HCT116 (cell line): ENCODE measurements at regions not wholly inside any gene's neighbourhood (a gene's known extent, or its start where the extent isn't known, plus 50 kb on each side); places are given as distances from the start of the nearest gene placed in this dataset.

Experiments
- ATAC-seq: fragments of 200-7000 bp; cut with Tn5 transposase; 2 replicates; pipeline ENCODE4 v1.9.1; 2020; ENCODE audit warnings: mild to moderate bottlenecking, moderate library complexity
- BruUV-seq: library from RNA; stranded (reverse); fragments of 400-500 nt; replicated peaks from 2 replicates; lab custom pipeline; 2021; lab: Mats Ljungman, UMichigan
- CTCF ChIA-PET: fragments of 300-600 bp; sonication (Branson Sonifier 250); formaldehyde crosslinking; loops from one replicate; lab custom pipeline; 2021; ENCODE audit warnings: antibody characterized with exemption; lab: Charles Lee
- POLR2A ChIA-PET: fragments of 300-600, 350-600 bp; sonication (Branson Sonifier 250); formaldehyde crosslinking; loops from one replicate; lab custom pipeline; 2021; ENCODE audit warnings: antibody characterized with exemption; lab: Charles Lee
- RAD21 ChIA-PET, 2 experiments: fragments of 300-600 bp; sonication (Branson Sonifier 250); formaldehyde crosslinking; loops; one replicate each; lab custom pipeline; 2023; ENCODE audit warnings: low total read pairs in 2 of 2; ENCODE audit not compliant: uncharacterized antibody in 2 of 2, unreplicated experiment in 2 of 2, low non-redundant PET in 1 of 2; lab: Charles Lee
- DNase-seq: peaks from one replicate; pipeline ENCODE4 v3.0.0-alpha.2; 2010; ENCODE audit warnings: low read depth, low spot score
- H2AFZ ChIP-seq: fragments of 200-600 bp; shearing (Covaris generic), sonication (generic); 2 replicates; pipeline ENCODE4 v1.6.1; 2017; ENCODE audit warnings: low read depth, mixed run types, mixed read lengths, antibody characterized with exemption, low read length; ENCODE audit not compliant: poor library complexity, severe bottlenecking
- H3K27ac ChIP-seq: 2 replicates; pipeline ENCODE4 v1.5.1; 2012; ENCODE audit warnings: low read depth, low read length
- H3K27me3 ChIP-seq: fragments of 200-600 bp; sonication (generic); 2 replicates; pipeline ENCODE4 v1.6.1; 2016; ENCODE audit warnings: mixed run types, low read length, mixed read lengths; ENCODE audit not compliant: insufficient read depth
- H3K36me3 ChIP-seq, 2 experiments: fragments of 200-500 bp in 1 of 2; fragments of 200-600 bp in 1 of 2; sonication (Bioruptor generic) in 1 of 2; sonication (generic) in 1 of 2; 2 replicates each; pipeline versions ENCODE4 v1.5.1 to v1.6.1; 2014 to 2016; ENCODE audit warnings: low read length in 2 of 2, inconsistent platforms in 1 of 2, mixed read lengths in 1 of 2, mixed run types in 1 of 2; ENCODE audit not compliant: insufficient read depth in 2 of 2, control insufficient read depth in 1 of 2
- H3K4me1 ChIP-seq, 2 experiments: fragments of 200-600 bp in 1 of 2; sonication (generic) in 1 of 2; 2 replicates each; pipeline versions ENCODE4 v1.5.1 to v1.6.1; 2012 to 2017; ENCODE audit warnings: low read length in 2 of 2, inconsistent platforms in 1 of 2, mild to moderate bottlenecking in 1 of 2, mixed read lengths in 1 of 2, mixed run types in 1 of 2, moderate library complexity in 1 of 2; ENCODE audit not compliant: insufficient read depth in 2 of 2, control insufficient read depth in 1 of 2
- H3K4me2 ChIP-seq: fragments of 200-600 bp; sonication (generic); 2 replicates; pipeline ENCODE4 v1.6.1; 2017; ENCODE audit warnings: mixed run types, low read length, mixed read lengths
- H3K4me3 ChIP-seq, 2 experiments: fragments of 200-600 bp in 1 of 2; sonication (generic) in 1 of 2; replicated peaks in 1 of 2; 2 replicates each; pipeline ENCODE4 v1.5.1; 2011 to 2016; ENCODE audit warnings: low read length in 2 of 2, control low read depth in 1 of 2, low read depth in 1 of 2, mild to moderate bottlenecking in 1 of 2, mixed read lengths in 1 of 2, mixed run types in 1 of 2
- H3K79me2 ChIP-seq: fragments of 200-600 bp; sonication (generic); 2 replicates; pipeline ENCODE4 v1.6.1; 2017; ENCODE audit warnings: mild to moderate bottlenecking, mixed run types, low read length, moderate library complexity, mixed read lengths; ENCODE audit not compliant: insufficient read depth
- H3K9ac ChIP-seq: fragments of 200-600 bp; sonication (generic); 2 replicates; pipeline ENCODE4 v1.6.1; 2016; ENCODE audit warnings: low read length, mixed read lengths
- H3K9me2 ChIP-seq: fragments of 200-600 bp; sonication (generic), shearing (Covaris generic); 2 replicates; pipeline ENCODE4 v1.6.1; 2017; ENCODE audit warnings: mixed run types, mild to moderate bottlenecking, moderate library complexity; ENCODE audit not compliant: insufficient read depth
- H3K9me3 ChIP-seq, 2 experiments: fragments of 200-500 bp in 1 of 2; fragments of 200-600 bp in 1 of 2; sonication (Bioruptor generic) in 1 of 2; sonication (generic) in 1 of 2; 2 replicates each; pipeline ENCODE4 v1.6.1; 2014 to 2017; ENCODE audit warnings: low read length in 2 of 2, mixed read lengths in 2 of 2, inconsistent platforms in 1 of 2, low read depth in 1 of 2, mild to moderate bottlenecking in 1 of 2, mixed run types in 1 of 2, moderate library complexity in 1 of 2; ENCODE audit not compliant: control insufficient read depth in 1 of 2, insufficient read depth in 1 of 2
- H4K20me1 ChIP-seq: fragments of 200-600 bp; sonication (generic), shearing (Covaris generic); 2 replicates; pipeline ENCODE4 v1.6.1; 2017; ENCODE audit warnings: mixed run types, mild to moderate bottlenecking, moderate library complexity; ENCODE audit not compliant: insufficient read depth
- CBX3 ChIP-seq: IDR thresholded peaks from 2 replicates; pipeline ENCODE4 v1.6.1; 2012; ENCODE audit warnings: low read depth
- EGR1 ChIP-seq: IDR thresholded peaks from 2 replicates; pipeline ENCODE4 v1.6.1; 2012; ENCODE audit warnings: low read depth
- EZH2 ChIP-seq: fragments of 200-600 bp; sonication (generic); IDR thresholded peaks from 2 replicates; pipeline ENCODE4 v1.6.1; 2017; ENCODE audit warnings: antibody characterized with exemption, mixed run types
- EZH2phosphoT487 ChIP-seq: fragments of 200-600 bp; IDR thresholded peaks from 2 replicates; pipeline ENCODE4 v1.6.1; 2018; ENCODE audit warnings: antibody characterized with exemption, borderline replicate concordance
- JUND ChIP-seq: IDR thresholded peaks from 2 replicates; pipeline ENCODE4 v1.6.1; 2012
- POLR2A ChIP-seq: IDR thresholded peaks from 2 replicates; pipeline ENCODE4 v1.7.0; 2011; ENCODE audit warnings: borderline replicate concordance; ENCODE audit not compliant: insufficient read depth, insufficient read length; ENCODE audit errors: extremely low read depth
- POLR2AphosphoS5 ChIP-seq: IDR thresholded peaks from 2 replicates; pipeline ENCODE4 v1.6.1; 2011; ENCODE audit warnings: mild to moderate bottlenecking, low read depth, low read length, moderate library complexity
- RAD21 ChIP-seq: IDR thresholded peaks from 2 replicates; pipeline ENCODE4 v1.6.1; 2012; ENCODE audit warnings: low read depth, mild to moderate bottlenecking
- SIN3A ChIP-seq: IDR thresholded peaks from 2 replicates; pipeline ENCODE4 v1.6.1; 2012; ENCODE audit warnings: low read depth
- SP1 ChIP-seq: IDR thresholded peaks from 2 replicates; pipeline ENCODE4 v1.6.1; 2012; ENCODE audit warnings: low read depth
- SRF ChIP-seq: IDR thresholded peaks from 2 replicates; pipeline ENCODE4 v1.6.1; 2012; ENCODE audit warnings: low read depth
- TCF7L2 ChIP-seq: IDR thresholded peaks from 2 replicates; pipeline ENCODE4 v1.7.0; 2011; ENCODE audit warnings: borderline replicate concordance, inconsistent platforms; ENCODE audit not compliant: insufficient read depth, insufficient read length; ENCODE audit errors: extremely low read depth
- YY1 ChIP-seq: IDR thresholded peaks from 2 replicates; pipeline ENCODE4 v1.6.1; 2011; ENCODE audit warnings: low read length, low read depth, moderate library complexity, mild to moderate bottlenecking; ENCODE audit not compliant: insufficient replicate concordance; ENCODE audit errors: extremely low read depth
- ZFX ChIP-seq: fragments of 450-650 bp; IDR thresholded peaks from 2 replicates; pipeline ENCODE4 v1.6.1; 2017
- ZNF274 ChIP-seq: fragments of 200-500 bp; sonication (Bioruptor generic); IDR thresholded peaks from 2 replicates; pipeline ENCODE4 v1.6.1; 2014; ENCODE audit warnings: mild to moderate bottlenecking, low read depth, low read length, inconsistent platforms
- intact Hi-C: fragments of 100-400 bp; cut with micrococcal nuclease; formaldehyde crosslinking; loops from 2 replicates; pipeline ENCODE4 v1.10.0; 2022
- TF ChIP-seq, protein P1 (sequence below): IDR thresholded peaks from 2 replicates; pipeline ENCODE4 v1.6.1; 2012; ENCODE audit warnings: low read depth
- TF ChIP-seq, protein P2 (sequence below): IDR thresholded peaks from 2 replicates; pipeline ENCODE4 v1.6.1; 2012
- TF ChIP-seq, protein P3 (sequence below): IDR thresholded peaks from 2 replicates; pipeline ENCODE4 v1.6.1; 2011; ENCODE audit warnings: mild to moderate bottlenecking, low read length, moderate library complexity; ENCODE audit not compliant: insufficient replicate concordance; ENCODE audit errors: extremely low read depth
- TF ChIP-seq, protein P4 (sequence below), 3 experiments: fragments of 200-600 bp in 1 of 3; sonication (generic) in 1 of 3; IDR thresholded peaks in 2 of 3; conservative IDR thresholded peaks in 1 of 3; 2 replicates each; pipeline ENCODE4 v1.5.1; 2012 to 2017; ENCODE audit warnings: low read depth in 2 of 3, low read length in 2 of 3, antibody characterized with exemption in 1 of 3, borderline replicate concordance in 1 of 3, control low read depth in 1 of 3, mild to moderate bottlenecking in 1 of 3, mixed read lengths in 1 of 3, mixed run types in 1 of 3, moderate library complexity in 1 of 3; ENCODE audit not compliant: insufficient read depth in 1 of 3

DNA sequence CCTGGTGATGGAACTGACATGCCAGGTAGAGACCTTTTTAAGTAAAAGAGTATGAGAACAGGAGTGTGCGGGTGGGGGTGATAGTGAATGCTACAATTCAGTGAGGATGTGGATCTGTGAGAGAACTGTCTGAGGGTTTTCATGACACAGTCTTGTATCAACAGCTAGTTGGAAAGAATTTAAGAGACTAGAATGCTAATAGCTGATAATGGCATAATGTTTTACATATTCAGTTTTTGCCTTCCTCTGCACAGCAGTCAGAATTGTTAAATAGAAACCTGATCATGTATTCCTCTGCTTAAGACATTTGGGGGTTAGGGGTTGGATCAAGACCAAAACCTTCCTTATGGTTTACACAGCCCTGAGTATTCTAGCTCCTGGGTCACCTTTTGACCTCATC is 152.8 kb upstream of the ZRANB2 start:
- H2AFZ ChIP-seq, result no peak overlapping the region
- no peaks in the 10 kb centered on the region for H3K9me2 ChIP-seq
- no peak overlapping the region for H3K4me3 ChIP-seq
- no peak overlapping the region for H3K27ac ChIP-seq
- ATAC-seq (no peak), DNase-seq (no peak)
- no peaks in the 10 kb centered on the region for H3K9me3 ChIP-seq
- ChIA-PET RAD21 (no interaction called here), CTCF (no interaction called here), POLR2A (no interaction called here)
- TF ChIP-seq SRF (no peak), RAD21 (no peak), YY1 (no peak), SP1 (no peak), POLR2AphosphoS5 (no peak), SIN3A (no peak), ZFX (no peak), EZH2phosphoT487 (no peak), JUND (no peak), POLR2A (no peak), CBX3 (no peak), EZH2 (no peak), ZNF274 (no peak), EGR1 (no peak), TCF7L2 (no peak)
- TF ChIP-seq, protein P1, sequence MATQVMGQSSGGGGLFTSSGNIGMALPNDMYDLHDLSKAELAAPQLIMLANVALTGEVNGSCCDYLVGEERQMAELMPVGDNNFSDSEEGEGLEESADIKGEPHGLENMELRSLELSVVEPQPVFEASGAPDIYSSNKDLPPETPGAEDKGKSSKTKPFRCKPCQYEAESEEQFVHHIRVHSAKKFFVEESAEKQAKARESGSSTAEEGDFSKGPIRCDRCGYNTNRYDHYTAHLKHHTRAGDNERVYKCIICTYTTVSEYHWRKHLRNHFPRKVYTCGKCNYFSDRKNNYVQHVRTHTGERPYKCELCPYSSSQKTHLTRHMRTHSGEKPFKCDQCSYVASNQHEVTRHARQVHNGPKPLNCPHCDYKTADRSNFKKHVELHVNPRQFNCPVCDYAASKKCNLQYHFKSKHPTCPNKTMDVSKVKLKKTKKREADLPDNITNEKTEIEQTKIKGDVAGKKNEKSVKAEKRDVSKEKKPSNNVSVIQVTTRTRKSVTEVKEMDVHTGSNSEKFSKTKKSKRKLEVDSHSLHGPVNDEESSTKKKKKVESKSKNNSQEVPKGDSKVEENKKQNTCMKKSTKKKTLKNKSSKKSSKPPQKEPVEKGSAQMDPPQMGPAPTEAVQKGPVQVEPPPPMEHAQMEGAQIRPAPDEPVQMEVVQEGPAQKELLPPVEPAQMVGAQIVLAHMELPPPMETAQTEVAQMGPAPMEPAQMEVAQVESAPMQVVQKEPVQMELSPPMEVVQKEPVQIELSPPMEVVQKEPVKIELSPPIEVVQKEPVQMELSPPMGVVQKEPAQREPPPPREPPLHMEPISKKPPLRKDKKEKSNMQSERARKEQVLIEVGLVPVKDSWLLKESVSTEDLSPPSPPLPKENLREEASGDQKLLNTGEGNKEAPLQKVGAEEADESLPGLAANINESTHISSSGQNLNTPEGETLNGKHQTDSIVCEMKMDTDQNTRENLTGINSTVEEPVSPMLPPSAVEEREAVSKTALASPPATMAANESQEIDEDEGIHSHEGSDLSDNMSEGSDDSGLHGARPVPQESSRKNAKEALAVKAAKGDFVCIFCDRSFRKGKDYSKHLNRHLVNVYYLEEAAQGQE, result no peak
- TF ChIP-seq, protein P2, sequence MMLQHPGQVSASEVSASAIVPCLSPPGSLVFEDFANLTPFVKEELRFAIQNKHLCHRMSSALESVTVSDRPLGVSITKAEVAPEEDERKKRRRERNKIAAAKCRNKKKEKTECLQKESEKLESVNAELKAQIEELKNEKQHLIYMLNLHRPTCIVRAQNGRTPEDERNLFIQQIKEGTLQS, result no peak
- TF ChIP-seq, protein P3, sequence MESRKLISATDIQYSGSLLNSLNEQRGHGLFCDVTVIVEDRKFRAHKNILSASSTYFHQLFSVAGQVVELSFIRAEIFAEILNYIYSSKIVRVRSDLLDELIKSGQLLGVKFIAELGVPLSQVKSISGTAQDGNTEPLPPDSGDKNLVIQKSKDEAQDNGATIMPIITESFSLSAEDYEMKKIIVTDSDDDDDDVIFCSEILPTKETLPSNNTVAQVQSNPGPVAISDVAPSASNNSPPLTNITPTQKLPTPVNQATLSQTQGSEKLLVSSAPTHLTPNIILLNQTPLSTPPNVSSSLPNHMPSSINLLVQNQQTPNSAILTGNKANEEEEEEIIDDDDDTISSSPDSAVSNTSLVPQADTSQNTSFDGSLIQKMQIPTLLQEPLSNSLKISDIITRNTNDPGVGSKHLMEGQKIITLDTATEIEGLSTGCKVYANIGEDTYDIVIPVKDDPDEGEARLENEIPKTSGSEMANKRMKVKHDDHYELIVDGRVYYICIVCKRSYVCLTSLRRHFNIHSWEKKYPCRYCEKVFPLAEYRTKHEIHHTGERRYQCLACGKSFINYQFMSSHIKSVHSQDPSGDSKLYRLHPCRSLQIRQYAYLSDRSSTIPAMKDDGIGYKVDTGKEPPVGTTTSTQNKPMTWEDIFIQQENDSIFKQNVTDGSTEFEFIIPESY, result no peak
- TF ChIP-seq, protein P4, sequence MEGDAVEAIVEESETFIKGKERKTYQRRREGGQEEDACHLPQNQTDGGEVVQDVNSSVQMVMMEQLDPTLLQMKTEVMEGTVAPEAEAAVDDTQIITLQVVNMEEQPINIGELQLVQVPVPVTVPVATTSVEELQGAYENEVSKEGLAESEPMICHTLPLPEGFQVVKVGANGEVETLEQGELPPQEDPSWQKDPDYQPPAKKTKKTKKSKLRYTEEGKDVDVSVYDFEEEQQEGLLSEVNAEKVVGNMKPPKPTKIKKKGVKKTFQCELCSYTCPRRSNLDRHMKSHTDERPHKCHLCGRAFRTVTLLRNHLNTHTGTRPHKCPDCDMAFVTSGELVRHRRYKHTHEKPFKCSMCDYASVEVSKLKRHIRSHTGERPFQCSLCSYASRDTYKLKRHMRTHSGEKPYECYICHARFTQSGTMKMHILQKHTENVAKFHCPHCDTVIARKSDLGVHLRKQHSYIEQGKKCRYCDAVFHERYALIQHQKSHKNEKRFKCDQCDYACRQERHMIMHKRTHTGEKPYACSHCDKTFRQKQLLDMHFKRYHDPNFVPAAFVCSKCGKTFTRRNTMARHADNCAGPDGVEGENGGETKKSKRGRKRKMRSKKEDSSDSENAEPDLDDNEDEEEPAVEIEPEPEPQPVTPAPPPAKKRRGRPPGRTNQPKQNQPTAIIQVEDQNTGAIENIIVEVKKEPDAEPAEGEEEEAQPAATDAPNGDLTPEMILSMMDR (IDR thresholded peaks at IDR 0.05 in 2 of 3, conservative IDR thresholded peaks at IDR 0.05 in 1 of 3; ENCODE audit: borderline replicate concordance in 1 of 3, insufficient read depth in 1 of 3, low read depth in 2 of 3, low read length in 2 of 3), result no peak
- H4K20me1 ChIP-seq, result no peaks in the 10 kb centered on the region
- H3K4me1 ChIP-seq, result no peaks in the 10 kb centered on the region
- H3K79me2 ChIP-seq, result no peaks in the 10 kb centered on the region
- no peaks in the 10 kb centered on the region for H3K27me3 ChIP-seq
- no peak overlapping the region for H3K4me2 ChIP-seq
- intact Hi-C loops, result no loop called here
- no TSS peak for BruUV-seq
- no peaks in the 10 kb centered on the region for H3K36me3 ChIP-seq
- no peak overlapping the region for H3K9ac ChIP-seq
